GM13977 (cell line): ENCODE measurements at regions not wholly inside any gene's neighbourhood (a gene's known extent, or its start where the extent isn't known, plus 50 kb on each side); places are given as distances from the start of the nearest gene placed in this dataset.

Experiments
- DNase-seq: peaks from one replicate; pipeline ENCODE4 v3.0.0; 2012; ENCODE audit warnings: low spot score
- in situ Hi-C: fragments of 300-500 bp; cut with MboI; formaldehyde crosslinking; loops from one replicate; pipeline ENCODE4 v1.12.0; 2022; ENCODE audit warnings: low sequenced_read_pairs, low pct_unique_long_range_greater_than_20kb, mixed read lengths, inconsistent platforms; ENCODE audit not compliant: unreplicated experiment
- TF ChIP-seq, protein P1 (sequence below): IDR thresholded peaks from 2 replicates; pipeline ENCODE4 v1.5.1; 2012; ENCODE audit warnings: mild to moderate bottlenecking, control low read depth; ENCODE audit not compliant: insufficient read depth; ENCODE audit errors: extremely low read depth, missing control alignments

DNA sequence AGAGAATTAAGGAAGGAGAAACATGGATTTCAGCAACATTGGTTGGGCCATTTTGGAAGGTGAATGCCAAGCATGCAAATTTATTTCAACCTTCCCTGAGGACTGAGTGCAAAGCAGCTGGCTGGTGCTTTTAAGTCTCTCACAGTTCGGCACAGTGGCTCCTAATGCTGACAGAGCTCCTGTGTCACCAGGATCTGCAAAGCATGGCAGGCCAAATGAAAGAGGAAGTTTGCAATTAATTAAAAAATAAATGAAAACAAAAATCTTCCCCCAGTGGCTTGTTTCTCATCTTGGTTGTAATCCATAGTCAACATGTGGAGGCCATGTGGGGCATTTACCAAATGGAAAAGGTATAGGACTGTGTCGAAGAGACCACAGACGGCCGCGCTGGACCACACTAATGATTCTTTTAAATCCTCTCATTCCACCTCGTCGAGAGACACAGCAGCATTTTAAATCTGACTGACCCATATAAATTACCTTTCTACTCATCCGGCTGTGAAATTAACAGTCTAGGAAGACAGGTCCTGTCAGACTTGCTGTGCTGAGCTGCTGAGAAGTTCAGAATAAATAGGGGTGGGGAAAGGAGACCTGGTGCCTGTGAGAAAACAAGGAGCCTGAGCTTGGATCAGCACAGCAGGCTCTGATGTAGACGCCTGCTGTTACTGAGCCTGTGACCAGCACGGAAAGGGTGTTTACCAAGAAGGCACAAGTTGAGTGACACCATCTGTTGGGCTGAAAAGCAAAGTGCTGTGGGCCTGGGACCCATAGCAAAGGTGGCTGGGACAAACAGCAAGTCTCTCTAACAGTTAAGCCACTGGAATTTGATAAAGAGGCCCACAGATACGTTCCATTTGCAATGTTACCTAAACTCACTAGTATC, 136.0 kb upstream of the COL1A2 start:
- DNase-seq = no peak
- in situ Hi-C loops = no loop called here
- TF ChIP-seq, protein P1, sequence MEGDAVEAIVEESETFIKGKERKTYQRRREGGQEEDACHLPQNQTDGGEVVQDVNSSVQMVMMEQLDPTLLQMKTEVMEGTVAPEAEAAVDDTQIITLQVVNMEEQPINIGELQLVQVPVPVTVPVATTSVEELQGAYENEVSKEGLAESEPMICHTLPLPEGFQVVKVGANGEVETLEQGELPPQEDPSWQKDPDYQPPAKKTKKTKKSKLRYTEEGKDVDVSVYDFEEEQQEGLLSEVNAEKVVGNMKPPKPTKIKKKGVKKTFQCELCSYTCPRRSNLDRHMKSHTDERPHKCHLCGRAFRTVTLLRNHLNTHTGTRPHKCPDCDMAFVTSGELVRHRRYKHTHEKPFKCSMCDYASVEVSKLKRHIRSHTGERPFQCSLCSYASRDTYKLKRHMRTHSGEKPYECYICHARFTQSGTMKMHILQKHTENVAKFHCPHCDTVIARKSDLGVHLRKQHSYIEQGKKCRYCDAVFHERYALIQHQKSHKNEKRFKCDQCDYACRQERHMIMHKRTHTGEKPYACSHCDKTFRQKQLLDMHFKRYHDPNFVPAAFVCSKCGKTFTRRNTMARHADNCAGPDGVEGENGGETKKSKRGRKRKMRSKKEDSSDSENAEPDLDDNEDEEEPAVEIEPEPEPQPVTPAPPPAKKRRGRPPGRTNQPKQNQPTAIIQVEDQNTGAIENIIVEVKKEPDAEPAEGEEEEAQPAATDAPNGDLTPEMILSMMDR = no peak

DNA sequence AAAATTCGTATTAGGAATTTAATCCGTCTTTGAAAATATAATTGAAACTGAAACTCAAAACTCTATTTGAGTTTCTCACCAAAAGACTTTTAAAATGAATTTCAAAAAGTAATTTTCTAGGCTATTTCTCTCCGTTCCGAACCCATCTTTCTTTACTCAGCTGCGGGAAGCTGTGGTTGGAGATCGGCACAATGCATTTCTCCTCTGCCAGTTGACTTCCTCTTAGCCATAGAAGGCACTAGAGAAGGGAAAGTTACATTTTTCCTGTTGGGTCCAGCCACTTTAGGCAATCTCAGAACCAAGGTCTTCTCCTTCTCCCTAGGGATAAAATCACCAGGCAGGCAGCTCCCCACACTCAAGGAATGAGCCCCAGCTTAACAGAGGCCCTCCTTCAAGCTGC, 133.6 kb upstream of the COL1A2 start:
- in situ Hi-C loops = no loop called here
- TF ChIP-seq, protein P1 = no peak
- no peak for DNase-seq

DNA sequence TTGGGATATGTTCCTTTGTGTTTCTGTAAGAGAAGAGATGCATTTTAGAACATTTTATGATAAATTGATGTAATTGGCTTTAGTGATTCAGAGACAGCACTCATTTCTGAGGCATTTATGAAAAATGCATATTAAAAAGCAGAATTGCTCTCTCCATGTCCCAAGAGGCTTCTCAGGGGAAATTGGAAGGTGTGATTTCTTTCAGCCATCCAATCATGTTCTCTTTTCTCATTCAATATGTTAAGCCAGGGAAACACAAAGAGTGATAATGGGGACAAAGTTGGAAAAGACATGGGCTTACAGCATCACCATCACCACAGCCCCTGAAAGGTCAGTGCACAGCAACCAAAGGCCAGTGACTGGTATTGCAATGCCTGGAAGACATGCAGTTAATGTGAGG, 129.9 kb upstream of the COL1A2 start:
- TF ChIP-seq, protein P1 = no peak
- in situ Hi-C loops = no loop called here
- no peak for DNase-seq

DNA sequence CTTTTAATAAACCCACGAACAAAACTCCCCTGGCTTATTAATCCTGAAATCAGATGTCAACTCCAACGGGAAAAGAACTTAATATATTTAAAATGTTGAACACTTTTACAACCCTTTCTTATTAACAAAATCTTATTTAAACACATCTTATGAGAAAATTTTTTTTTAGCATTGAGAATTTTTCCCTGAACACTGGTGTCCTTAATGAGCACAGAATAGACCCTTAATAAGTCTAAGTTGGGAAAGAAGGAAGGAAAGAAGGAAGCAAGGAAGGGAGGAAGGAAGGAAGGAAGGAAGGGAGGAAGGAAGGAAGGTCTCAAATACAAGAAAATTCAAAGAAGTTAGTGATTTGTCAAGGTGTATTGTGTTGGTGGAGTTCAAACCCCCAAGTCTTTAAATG, 129.2 kb upstream of the COL1A2 start:
- no peak for DNase-seq
- TF ChIP-seq, protein P1 = no peak
- in situ Hi-C loops = no loop called here

DNA sequence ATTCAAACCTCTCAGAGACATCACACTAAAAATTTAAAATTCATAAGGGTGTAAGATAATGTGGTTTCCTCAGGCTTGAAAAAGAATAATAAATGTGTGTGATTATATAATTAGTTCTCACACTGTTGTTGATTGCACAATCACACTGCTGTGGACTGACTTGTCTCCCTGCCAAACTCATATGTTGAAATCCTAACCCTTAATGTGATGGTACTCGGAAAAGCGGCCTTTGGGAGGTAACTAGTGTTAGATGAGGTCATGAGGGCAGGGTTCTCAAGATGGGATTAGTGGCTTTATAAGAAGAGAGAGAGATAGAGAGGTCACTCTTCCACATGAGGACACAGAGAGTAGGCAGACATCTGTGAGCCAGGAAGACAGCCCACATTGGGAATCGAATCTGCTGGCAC, 128.5 kb upstream of the COL1A2 start:
- TF ChIP-seq, protein P1 = no peak
- in situ Hi-C loops = no loop called here
- no peak for DNase-seq

DNA sequence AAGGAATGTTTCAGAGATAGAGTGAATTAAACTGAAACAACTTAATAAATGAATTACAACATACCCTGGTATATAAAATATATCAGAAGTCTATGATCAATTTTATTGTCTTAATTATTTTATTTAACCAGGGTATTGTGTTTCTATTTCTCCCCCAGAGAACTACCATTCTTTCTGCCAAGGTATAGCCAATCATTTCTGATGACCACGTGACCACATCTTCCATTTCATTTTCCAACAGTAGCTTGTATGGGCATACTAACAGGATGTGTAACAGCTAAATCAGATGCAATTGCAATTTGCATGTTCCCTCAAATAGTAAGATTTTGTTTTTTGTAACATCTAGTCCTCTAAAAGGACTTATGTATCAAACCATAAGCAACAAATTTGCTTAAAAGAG, 123.9 kb upstream of the COL1A2 start:
- in situ Hi-C loops = no loop called here
- TF ChIP-seq, protein P1 = no peak

More for the DNA sequence above, 123.9 kb upstream of the COL1A2 start:
- DNase-seq = no peak
